HG02973 (cell line): ENCODE measurements at regions not wholly inside any gene's neighbourhood (a gene's known extent, or its start where the extent isn't known, plus 50 kb on each side); places are given as distances from the start of the nearest gene placed in this dataset.

ENCODE experiments used
- ATAC-seq: cut with Tn5 transposase; IDR thresholded peaks from one replicate; pipeline ENCODE4 v1.9.1; 2021; ENCODE audit warnings: moderate library complexity; ENCODE audit not compliant: unreplicated experiment

GRCh38 chr10:117669122-117669521, 126.6 kb downstream of the EMX2 start:
- no peak for ATAC-seq

- ATAC-seq: no peak
Measured at GRCh38 chr10:117670116-117670904, 127.8 kb downstream of the EMX2 start.

GRCh38 chr10:117673230-117674010, 130.9 kb downstream of the EMX2 start:
- no peak for ATAC-seq

GRCh38 chr10:117674201-117674600, 131.7 kb downstream of the EMX2 start:
- no peak for ATAC-seq

- no peak for ATAC-seq
Measured at GRCh38 chr10:117674646-117675045, 132.1 kb downstream of the EMX2 start.

- no peak for ATAC-seq
Measured at GRCh38 chr10:117675514-117676055, 133.0 kb downstream of the EMX2 start.

GRCh38 chr10:117677239-117677638, 134.7 kb downstream of the EMX2 start:
- no peak for ATAC-seq

GRCh38 chr10:117677890-117678500, 135.4 kb downstream of the EMX2 start:
- ATAC-seq: no peak

- ATAC-seq: no peak
Measured at GRCh38 chr10:117680601-117681000, 138.1 kb downstream of the EMX2 start.

GRCh38 chr10:117681104-117681503, 138.6 kb downstream of the EMX2 start:
- ATAC-seq: no peak

- ATAC-seq: no peak
Measured at GRCh38 chr10:117684046-117684610, 141.6 kb downstream of the EMX2 start.

GRCh38 chr10:117684672-117685211, 142.2 kb downstream of the EMX2 start:
- ATAC-seq: no peak

GRCh38 chr10:117685431-117685830, 142.9 kb downstream of the EMX2 start:
- no peak for ATAC-seq

GRCh38 chr10:117686606-117687005, 144.1 kb downstream of the EMX2 start:
- ATAC-seq: no peak

GRCh38 chr10:117688358-117688757, 145.8 kb downstream of the EMX2 start:
- ATAC-seq: no peak

- no peak for ATAC-seq
Measured at GRCh38 chr10:117689566-117689965, 147.0 kb downstream of the EMX2 start.

- no peak for ATAC-seq
Measured at GRCh38 chr10:117690359-117690758, 147.8 kb downstream of the EMX2 start.

GRCh38 chr10:117694190-117694589, 151.6 kb downstream of the EMX2 start:
- no peak for ATAC-seq

- ATAC-seq: no peak
Measured at GRCh38 chr10:117697402-117697801, 154.9 kb downstream of the EMX2 start.

GRCh38 chr10:117698809-117699208, 156.3 kb downstream of the EMX2 start:
- no peak for ATAC-seq
